LNCAP (cell line): ENCODE measurements at regions not wholly inside any gene's neighbourhood (a gene's known extent, or its start where the extent isn't known, plus 50 kb on each side); places are given as distances from the start of the nearest gene placed in this dataset.

Experiments
- TF ChIP-seq, protein P1 (sequence below): fragments of 450-650 bp; IDR thresholded peaks from 2 replicates; pipeline ENCODE4 v1.5.1; 2017; ENCODE audit warnings: mild to moderate bottlenecking

DNA sequence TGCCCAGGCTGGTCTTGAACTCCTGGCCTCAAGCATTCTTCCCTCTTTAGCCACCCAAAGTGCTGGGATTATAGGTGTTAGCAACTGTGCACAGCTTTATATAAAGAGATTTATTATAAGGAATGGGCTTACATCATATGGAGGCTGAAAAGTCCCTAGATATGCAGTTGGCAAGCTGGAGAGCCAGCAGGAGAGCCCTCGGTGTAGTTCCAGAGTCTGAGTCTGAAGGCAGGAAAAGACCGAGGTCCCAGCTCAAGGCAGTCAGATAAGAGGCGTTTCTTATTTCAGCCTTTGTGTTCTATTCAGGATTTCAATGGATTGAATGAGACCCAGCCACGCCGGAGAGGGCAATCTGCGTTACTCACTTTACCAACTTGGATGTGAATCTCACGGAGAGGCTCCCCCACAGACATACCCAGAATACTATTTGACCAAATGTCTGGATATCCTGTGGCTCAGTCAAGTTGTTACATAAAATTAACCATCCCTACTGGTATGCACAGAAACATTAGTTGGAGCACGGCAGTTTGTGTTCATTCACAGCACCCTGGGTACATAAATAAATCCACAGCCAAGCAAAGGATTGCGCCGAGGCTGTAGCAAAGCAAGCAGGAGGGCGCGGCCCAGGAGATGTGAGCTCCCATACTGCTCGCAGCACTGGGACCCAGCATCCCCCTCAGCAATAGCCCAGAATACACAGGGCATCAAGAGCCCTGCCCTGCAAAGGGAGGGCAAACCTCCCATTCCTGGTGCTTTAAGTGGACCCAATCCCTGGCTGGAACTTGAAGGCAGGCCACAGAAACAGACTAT lies 158.4 kb upstream of the ZNF32 start:
- TF ChIP-seq, protein P1, sequence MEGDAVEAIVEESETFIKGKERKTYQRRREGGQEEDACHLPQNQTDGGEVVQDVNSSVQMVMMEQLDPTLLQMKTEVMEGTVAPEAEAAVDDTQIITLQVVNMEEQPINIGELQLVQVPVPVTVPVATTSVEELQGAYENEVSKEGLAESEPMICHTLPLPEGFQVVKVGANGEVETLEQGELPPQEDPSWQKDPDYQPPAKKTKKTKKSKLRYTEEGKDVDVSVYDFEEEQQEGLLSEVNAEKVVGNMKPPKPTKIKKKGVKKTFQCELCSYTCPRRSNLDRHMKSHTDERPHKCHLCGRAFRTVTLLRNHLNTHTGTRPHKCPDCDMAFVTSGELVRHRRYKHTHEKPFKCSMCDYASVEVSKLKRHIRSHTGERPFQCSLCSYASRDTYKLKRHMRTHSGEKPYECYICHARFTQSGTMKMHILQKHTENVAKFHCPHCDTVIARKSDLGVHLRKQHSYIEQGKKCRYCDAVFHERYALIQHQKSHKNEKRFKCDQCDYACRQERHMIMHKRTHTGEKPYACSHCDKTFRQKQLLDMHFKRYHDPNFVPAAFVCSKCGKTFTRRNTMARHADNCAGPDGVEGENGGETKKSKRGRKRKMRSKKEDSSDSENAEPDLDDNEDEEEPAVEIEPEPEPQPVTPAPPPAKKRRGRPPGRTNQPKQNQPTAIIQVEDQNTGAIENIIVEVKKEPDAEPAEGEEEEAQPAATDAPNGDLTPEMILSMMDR: no peak

DNA sequence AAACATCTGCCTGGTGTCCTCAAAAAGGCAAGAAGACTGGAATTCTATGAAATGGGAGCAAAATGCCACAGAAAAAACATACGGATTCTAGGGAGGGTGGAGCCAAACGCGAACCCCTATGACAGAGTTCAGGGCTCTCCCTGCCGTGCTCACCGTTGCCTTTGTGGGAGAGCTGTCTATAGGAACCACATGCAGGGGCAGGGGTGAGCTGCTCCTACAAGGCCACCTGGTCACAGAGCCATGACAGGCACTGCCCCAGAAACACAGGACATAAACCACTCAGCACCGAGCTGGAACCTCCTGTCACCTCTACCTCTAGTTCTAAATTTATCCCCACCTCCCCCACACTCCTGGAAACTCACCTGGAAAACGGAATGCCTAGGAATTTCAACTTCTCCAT lies 155.1 kb upstream of the ZNF32 start:
- TF ChIP-seq, protein P1: no peak

DNA sequence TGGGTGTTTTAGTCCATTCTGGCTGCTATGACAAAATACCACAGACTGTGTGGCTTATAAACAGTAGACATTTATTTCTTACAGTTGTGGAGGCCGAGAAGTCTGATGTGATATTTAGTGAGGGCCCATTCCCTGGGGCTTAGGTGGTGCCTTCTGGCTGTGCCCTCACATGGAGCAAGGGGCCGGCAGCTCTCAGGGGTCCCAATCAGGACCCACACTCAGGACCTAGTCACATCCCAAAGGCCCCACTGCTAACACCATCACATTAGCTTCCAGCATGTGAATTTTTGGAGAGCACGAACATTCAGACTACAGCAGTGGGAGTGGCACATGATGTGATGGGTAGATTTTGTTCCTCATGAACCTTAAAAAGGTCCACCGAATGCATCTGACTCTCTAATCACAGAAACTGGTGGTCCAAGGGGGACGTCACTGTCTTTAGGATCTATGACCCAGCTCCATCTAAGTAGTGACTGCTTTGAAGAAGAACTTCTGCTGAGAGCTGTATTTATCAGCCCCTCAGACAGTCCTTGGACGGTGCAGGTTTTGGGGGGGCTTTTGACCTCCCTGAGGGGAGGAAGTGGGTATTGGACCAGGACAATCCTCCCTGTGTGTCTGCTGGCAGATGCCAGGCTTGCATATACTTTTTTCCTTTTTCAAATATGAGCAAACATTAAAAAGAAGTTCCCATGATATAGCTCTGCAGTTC lies 154.5 kb upstream of the ZNF32 start:
- TF ChIP-seq, protein P1: no peak

DNA sequence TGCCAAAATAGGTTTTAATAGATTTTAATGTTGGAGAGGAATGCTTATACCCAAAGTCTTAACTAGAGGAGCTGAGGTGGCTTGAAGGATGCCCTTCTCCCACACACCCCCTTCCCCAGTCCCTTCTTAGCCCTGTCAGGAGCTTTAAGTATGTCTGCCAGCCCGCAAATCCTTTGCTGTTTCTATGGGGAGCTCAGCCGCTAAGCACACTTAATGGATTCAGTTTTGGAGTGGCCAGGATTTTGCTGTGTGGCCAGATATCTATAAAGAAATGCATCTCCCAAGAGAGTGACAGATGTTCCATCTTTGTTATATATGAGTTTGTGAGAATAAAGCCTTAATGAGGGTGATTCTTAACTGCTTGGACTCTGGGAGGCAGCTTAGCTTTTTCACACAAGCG lies 152.9 kb upstream of the ZNF32 start:
- TF ChIP-seq, protein P1: no peak

DNA sequence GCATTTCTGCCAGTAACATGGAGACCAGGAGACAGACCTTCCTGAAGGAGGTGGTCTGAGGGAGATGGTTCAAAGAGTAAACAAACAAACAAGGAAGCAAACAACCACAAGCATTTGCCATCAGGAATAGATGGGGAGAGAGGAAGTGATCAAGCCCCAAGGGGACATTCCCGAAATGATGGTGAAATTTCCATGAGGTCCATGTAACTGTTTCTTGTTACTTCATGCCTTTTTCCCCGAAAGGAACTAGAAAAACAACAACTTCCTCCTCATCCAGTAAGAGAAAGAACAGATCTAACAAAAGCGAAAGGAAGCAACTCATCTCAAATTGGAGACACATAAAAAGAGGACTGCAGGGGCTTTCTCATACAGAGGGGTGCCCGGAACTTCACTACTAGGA lies 152.5 kb upstream of the ZNF32 start:
- TF ChIP-seq, protein P1: no peak

DNA sequence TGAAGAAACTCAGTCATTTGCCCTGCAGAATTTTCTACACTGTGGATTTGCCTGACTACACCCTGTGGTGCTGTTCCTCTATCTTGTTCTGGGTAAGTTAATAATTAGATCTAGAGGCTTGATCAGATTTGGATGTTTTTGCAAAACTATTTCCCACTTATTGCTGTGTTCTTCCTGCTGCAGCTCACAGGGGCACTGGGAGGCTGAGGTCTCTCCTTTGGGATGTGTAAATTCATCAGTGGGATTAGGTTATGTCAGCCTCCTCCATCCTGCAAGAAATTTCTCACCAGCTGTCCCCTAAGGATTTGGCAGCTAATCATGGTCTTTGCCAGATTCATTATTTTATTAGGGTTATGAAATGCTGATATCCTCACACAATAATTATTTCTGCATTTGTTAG lies 148.1 kb upstream of the ZNF32 start:
- TF ChIP-seq, protein P1: no peak

DNA sequence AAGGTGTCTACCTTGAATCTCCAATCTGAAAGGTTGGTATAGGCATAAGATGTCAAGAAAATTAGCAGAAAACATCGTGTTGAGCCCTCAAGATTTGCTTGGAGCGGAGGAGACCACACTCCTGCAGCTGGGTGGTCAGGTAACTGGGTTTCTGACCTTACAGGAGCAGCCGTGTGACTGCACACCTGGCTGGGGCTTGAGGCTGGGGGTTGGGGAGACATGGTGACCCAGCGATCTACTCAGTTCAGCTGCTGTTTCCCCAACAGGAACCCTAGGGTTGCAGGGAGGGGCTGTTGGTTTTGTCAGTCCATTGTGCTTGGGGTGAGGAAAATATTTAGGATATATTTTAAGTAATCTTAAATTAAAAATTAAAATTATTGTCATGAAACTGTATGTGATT lies 147.0 kb upstream of the ZNF32 start:
- TF ChIP-seq, protein P1: no peak
